ENCODE measurements at regions not wholly inside any gene's neighbourhood (a gene's known extent, or its start where the extent isn't known, plus 50 kb on each side); places are given as distances from the start of the nearest gene placed in this dataset.

DNA sequence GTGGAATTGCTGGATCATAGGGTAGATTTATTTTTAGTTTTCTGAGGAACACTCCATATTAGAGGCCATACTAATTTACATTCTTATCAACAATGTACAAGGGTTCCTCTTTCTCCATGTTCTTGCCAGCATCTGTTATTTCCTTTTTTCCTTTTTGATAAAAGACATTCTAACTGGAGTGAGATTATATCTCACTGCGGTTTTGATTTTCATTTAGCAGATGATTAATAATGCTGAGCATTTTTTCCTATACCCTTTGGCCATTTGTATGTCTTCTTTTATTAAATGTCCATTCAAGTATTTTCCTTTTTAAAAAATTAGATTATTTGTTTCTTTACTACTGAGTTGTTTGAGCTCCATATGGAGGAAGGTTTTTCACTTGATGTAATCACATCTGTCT, 1189.5 kb downstream of the ZPLD1 start:
- Histone ChIP-seq H3K4me3 (no peak overlapping the region), H4K20me1 (ENCODE audit: insufficient read depth, poor library complexity, severe bottlenecking) (no peaks in the 10 kb centered on the region), H3K9me2 (replicated peaks; ENCODE audit: insufficient read depth) (no peaks in the 10 kb centered on the region), H3K36me3 (replicated peaks; ENCODE audit: insufficient read depth, low read depth) (no peaks in the 10 kb centered on the region), H3K4me1 (ENCODE audit: insufficient read depth) (no peaks in the 10 kb centered on the region), H3K9me3 (ENCODE audit: low read depth) (no peaks in the 10 kb centered on the region), H3K4me2 (no peak overlapping the region), H3K27me3 (no peaks in the 10 kb centered on the region), H2AFZ (no peak overlapping the region), H3K27ac (no peak overlapping the region), H3K79me2 (no peaks in the 10 kb centered on the region)
- TF ChIP-seq, protein P1, sequence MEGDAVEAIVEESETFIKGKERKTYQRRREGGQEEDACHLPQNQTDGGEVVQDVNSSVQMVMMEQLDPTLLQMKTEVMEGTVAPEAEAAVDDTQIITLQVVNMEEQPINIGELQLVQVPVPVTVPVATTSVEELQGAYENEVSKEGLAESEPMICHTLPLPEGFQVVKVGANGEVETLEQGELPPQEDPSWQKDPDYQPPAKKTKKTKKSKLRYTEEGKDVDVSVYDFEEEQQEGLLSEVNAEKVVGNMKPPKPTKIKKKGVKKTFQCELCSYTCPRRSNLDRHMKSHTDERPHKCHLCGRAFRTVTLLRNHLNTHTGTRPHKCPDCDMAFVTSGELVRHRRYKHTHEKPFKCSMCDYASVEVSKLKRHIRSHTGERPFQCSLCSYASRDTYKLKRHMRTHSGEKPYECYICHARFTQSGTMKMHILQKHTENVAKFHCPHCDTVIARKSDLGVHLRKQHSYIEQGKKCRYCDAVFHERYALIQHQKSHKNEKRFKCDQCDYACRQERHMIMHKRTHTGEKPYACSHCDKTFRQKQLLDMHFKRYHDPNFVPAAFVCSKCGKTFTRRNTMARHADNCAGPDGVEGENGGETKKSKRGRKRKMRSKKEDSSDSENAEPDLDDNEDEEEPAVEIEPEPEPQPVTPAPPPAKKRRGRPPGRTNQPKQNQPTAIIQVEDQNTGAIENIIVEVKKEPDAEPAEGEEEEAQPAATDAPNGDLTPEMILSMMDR (IDR thresholded peaks at IDR 0.05; ENCODE audit: poor library complexity): no peak
- no peak for TF ChIP-seq EZH2 (IDR thresholded peaks at IDR 0.05; ENCODE audit: borderline replicate concordance)
- no peak for TF ChIP-seq EZH2phosphoT487 (IDR thresholded peaks at IDR 0.05; ENCODE audit: low read depth, severe bottlenecking, unreplicated experiment)
- no peak for DNase-seq (ENCODE audit: low spot score)
- 85% methylated on average over 1 of the region's 1 CpG for WGBS (ENCODE audit: low lambda C conversion rate, missing lambda C conversion rate)

DNA sequence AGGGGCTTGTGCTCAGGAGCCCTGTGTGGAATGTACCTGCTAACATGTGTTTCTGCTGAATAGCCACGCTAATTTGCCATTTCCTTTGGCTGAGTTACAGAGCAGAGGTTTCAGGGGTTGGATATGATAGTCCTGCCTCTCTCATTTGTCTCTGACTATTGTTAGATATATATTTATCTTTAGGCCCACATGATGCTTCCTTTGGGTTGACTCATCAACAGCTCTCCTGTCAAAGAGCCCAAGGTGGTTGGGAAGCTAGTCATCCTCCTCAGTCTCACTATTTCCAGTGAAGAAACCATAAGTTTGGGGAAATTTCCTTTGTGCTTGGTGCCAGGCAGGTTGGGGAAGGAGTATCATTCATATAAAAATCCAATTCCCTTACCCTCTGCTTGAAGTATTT, 1194.6 kb downstream of the ZPLD1 start:
- no peak for TF ChIP-seq EZH2 (IDR thresholded peaks at IDR 0.05; ENCODE audit: borderline replicate concordance)
- TF ChIP-seq, protein P1 (IDR thresholded peaks at IDR 0.05; ENCODE audit: poor library complexity): no peak
- TF ChIP-seq EZH2phosphoT487 (IDR thresholded peaks at IDR 0.05; ENCODE audit: low read depth, severe bottlenecking, unreplicated experiment): no peak
- Histone ChIP-seq H3K27ac (no peak overlapping the region), H3K27me3 (no peaks in the 10 kb centered on the region), H3K9me2 (replicated peaks; ENCODE audit: insufficient read depth) (no peaks in the 10 kb centered on the region), H3K4me3 (no peak overlapping the region), H3K36me3 (replicated peaks; ENCODE audit: insufficient read depth, low read depth) (no peaks in the 10 kb centered on the region), H4K20me1 (ENCODE audit: insufficient read depth, poor library complexity, severe bottlenecking) (no peaks in the 10 kb centered on the region), H3K4me1 (ENCODE audit: insufficient read depth) (no peaks in the 10 kb centered on the region), H3K4me2 (no peak overlapping the region), H3K79me2 (no peaks in the 10 kb centered on the region), H2AFZ (no peak overlapping the region), H3K9me3 (ENCODE audit: low read depth) (no peaks in the 10 kb centered on the region)
- DNase-seq (ENCODE audit: low spot score): no peak
- 86% methylated on average over 1 of the region's 1 CpG for WGBS (ENCODE audit: low lambda C conversion rate, missing lambda C conversion rate)

- Histone ChIP-seq H4K20me1 (ENCODE audit: insufficient read depth, poor library complexity, severe bottlenecking) (no peaks in the 10 kb centered on the region), H3K27ac (no peak overlapping the region)
- WGBS (ENCODE audit: low lambda C conversion rate, missing lambda C conversion rate): 77% methylated on average over 2 of the region's 2 CpGs
Observed at GRCh38 chr3:103644450-103644849, 1209.6 kb downstream of the ZPLD1 start.

More at GRCh38 chr3:103644450-103644849, 1209.6 kb downstream of the ZPLD1 start:
- H3K4me3 ChIP-seq: no peak overlapping the region
- H3K9me3 ChIP-seq (ENCODE audit: low read depth): no peaks in the 10 kb centered on the region
- H2AFZ ChIP-seq: no peak overlapping the region
- no peaks in the 10 kb centered on the region for H3K4me1 ChIP-seq (ENCODE audit: insufficient read depth)
- H3K27me3 ChIP-seq: no peaks in the 10 kb centered on the region
- no peak overlapping the region for H3K4me2 ChIP-seq
- no peaks in the 10 kb centered on the region for H3K79me2 ChIP-seq
- DNase-seq (ENCODE audit: low spot score): no peak
- TF ChIP-seq EZH2 (IDR thresholded peaks at IDR 0.05; ENCODE audit: borderline replicate concordance): no peak
- TF ChIP-seq, protein P1 (IDR thresholded peaks at IDR 0.05; ENCODE audit: poor library complexity): no peak
- TF ChIP-seq EZH2phosphoT487 (IDR thresholded peaks at IDR 0.05; ENCODE audit: low read depth, severe bottlenecking, unreplicated experiment): no peak
- no peaks in the 10 kb centered on the region for H3K9me2 ChIP-seq (replicated peaks; ENCODE audit: insufficient read depth)
- no peaks in the 10 kb centered on the region for H3K36me3 ChIP-seq (replicated peaks; ENCODE audit: insufficient read depth, low read depth)
